ENCODE measurements at regions not wholly inside any gene's neighbourhood (a gene's known extent, or its start where the extent isn't known, plus 50 kb on each side); places are given as distances from the start of the nearest gene placed in this dataset.

GRCh38 chr1:101310506-101310905 is 73.7 kb downstream of the S1PR1 start:
- TF ChIP-seq CTCF (IDR thresholded peaks at IDR 0.05; ENCODE audit: low read depth, low read length), result no peak
- no peak overlapping the region for H3K4me3 ChIP-seq (ENCODE audit: low read depth, low read length)

- no peak for TF ChIP-seq CTCF (IDR thresholded peaks at IDR 0.05; ENCODE audit: low read depth, low read length)
- no peak overlapping the region for H3K4me3 ChIP-seq (ENCODE audit: low read depth, low read length)
Measured at GRCh38 chr1:101311146-101311920, 74.5 kb downstream of the S1PR1 start.

- no peak for TF ChIP-seq CTCF (IDR thresholded peaks at IDR 0.05; ENCODE audit: low read depth, low read length)
- H3K4me3 ChIP-seq (ENCODE audit: low read depth, low read length), result no peak overlapping the region
Measured at GRCh38 chr1:101312147-101312546, 75.3 kb downstream of the S1PR1 start.

- no peak for TF ChIP-seq CTCF (IDR thresholded peaks at IDR 0.05; ENCODE audit: low read depth, low read length)
- no peak overlapping the region for H3K4me3 ChIP-seq (ENCODE audit: low read depth, low read length)
Measured at GRCh38 chr1:101313356-101313755, 76.5 kb downstream of the S1PR1 start.

GRCh38 chr1:101314244-101314643 is 77.4 kb downstream of the S1PR1 start:
- no peak for TF ChIP-seq CTCF (IDR thresholded peaks at IDR 0.05; ENCODE audit: low read depth, low read length)
- H3K4me3 ChIP-seq (ENCODE audit: low read depth, low read length), result no peak overlapping the region

- H3K4me3 ChIP-seq (ENCODE audit: low read depth, low read length), result no peak overlapping the region
- no peak for TF ChIP-seq CTCF (IDR thresholded peaks at IDR 0.05; ENCODE audit: low read depth, low read length)
Measured at GRCh38 chr1:101316256-101316655, 79.4 kb downstream of the S1PR1 start.

- no peak overlapping the region for H3K4me3 ChIP-seq (ENCODE audit: low read depth, low read length)
- no peak for TF ChIP-seq CTCF (IDR thresholded peaks at IDR 0.05; ENCODE audit: low read depth, low read length)
Measured at GRCh38 chr1:101316799-101317198, 80.0 kb downstream of the S1PR1 start.

All from WI38 (cell line).